GM23338 (cell line): ENCODE measurements at regions not wholly inside any gene's neighbourhood (a gene's known extent, or its start where the extent isn't known, plus 50 kb on each side); places are given as distances from the start of the nearest gene placed in this dataset.

Experiments used
- ATAC-seq: fragments of 200-7000 bp; cut with Tn5 transposase; 3 replicates; pipeline ENCODE4 v1.9.1; 2020
- DNase-seq: peaks from one replicate; pipeline ENCODE4 v3.0.0-alpha.2; 2015; ENCODE audit warnings: low spot score
- H2AFZ ChIP-seq: fragments of 200-600 bp; sonication (generic); 2 replicates; pipeline ENCODE4 v1.8.0; 2016; ENCODE audit warnings: antibody characterized with exemption, mild to moderate bottlenecking, moderate library complexity
- H3F3A ChIP-seq: fragments of 200-600 bp; sonication (generic); replicated peaks from 2 replicates; pipeline ENCODE4 v1.8.0; 2017; ENCODE audit warnings: antibody characterized with exemption, mixed run types, low read depth
- H3K27ac ChIP-seq: fragments of 200-600 bp; sonication (generic); 2 replicates; pipeline ENCODE4 v1.6.1; 2016; ENCODE audit warnings: low read depth
- H3K27me3 ChIP-seq: fragments of 200-600 bp; sonication (generic); 2 replicates; pipeline ENCODE4 v1.8.0; 2016; ENCODE audit warnings: mild to moderate bottlenecking, mixed run types, moderate library complexity; ENCODE audit not compliant: insufficient read depth
- H3K36me3 ChIP-seq: fragments of 200-600 bp; sonication (generic); 2 replicates; pipeline ENCODE4 v1.8.0; 2016; ENCODE audit warnings: mild to moderate bottlenecking; ENCODE audit not compliant: insufficient read depth
- H3K4me1 ChIP-seq: fragments of 200-600 bp; sonication (generic); 2 replicates; pipeline ENCODE4 v1.8.0; 2016; ENCODE audit warnings: mild to moderate bottlenecking, moderate library complexity; ENCODE audit not compliant: insufficient read depth
- H3K4me2 ChIP-seq: fragments of 200-600 bp; sonication (generic); 2 replicates; pipeline ENCODE4 v1.7.1; 2017; ENCODE audit warnings: mixed run types
- H3K4me3 ChIP-seq: fragments of 200-600 bp; sonication (generic); 2 replicates; pipeline ENCODE4 v1.6.1; 2016; ENCODE audit warnings: mixed run types
- H3K79me2 ChIP-seq: fragments of 200-600 bp; sonication (generic); replicated peaks from 2 replicates; pipeline ENCODE4 v1.8.0; 2017; ENCODE audit warnings: mild to moderate bottlenecking; ENCODE audit not compliant: insufficient read depth
- H3K9me2 ChIP-seq: fragments of 200-600 bp; sonication (generic); 2 replicates; pipeline ENCODE4 v1.8.0; 2017; ENCODE audit not compliant: insufficient read depth
- H4K20me1 ChIP-seq: fragments of 200-600 bp; sonication (generic); replicated peaks from 2 replicates; pipeline ENCODE4 v1.8.0; 2017; ENCODE audit warnings: mild to moderate bottlenecking; ENCODE audit not compliant: insufficient read depth
- H3K27ac Mint-ChIP-seq: 2 replicates; pipeline ENCODE4 v1.8.0; 2020; ENCODE audit warnings: inconsistent platforms, mild to moderate bottlenecking, moderate library complexity, mixed read lengths
- H3K27me3 Mint-ChIP-seq: 3 replicates; pipeline ENCODE4 v1.8.0; 2022; ENCODE audit warnings: low read depth, mild to moderate bottlenecking, moderate library complexity, mixed read lengths, inconsistent platforms; ENCODE audit not compliant: insufficient read depth, poor library complexity
- H3K36me3 Mint-ChIP-seq: 3 replicates; pipeline ENCODE4 v1.8.0; 2021; ENCODE audit warnings: low read depth, mild to moderate bottlenecking, inconsistent platforms, moderate library complexity, mixed read lengths
- H3K4me1 Mint-ChIP-seq: 3 replicates; pipeline ENCODE4 v1.8.0; 2020; ENCODE audit warnings: mild to moderate bottlenecking, inconsistent platforms, mixed read lengths
- H3K4me3 Mint-ChIP-seq: 3 replicates; pipeline ENCODE4 v1.8.0; 2021; ENCODE audit warnings: moderate library complexity, mild to moderate bottlenecking, inconsistent platforms, mixed read lengths
- H3K9me3 Mint-ChIP-seq: 3 replicates; pipeline ENCODE4 v1.8.0; 2020; ENCODE audit warnings: moderate library complexity, mild to moderate bottlenecking, inconsistent platforms, mixed read lengths
- NANOG ChIP-seq: IDR thresholded peaks from 2 replicates; pipeline ENCODE4 v1.6.1; 2016; ENCODE audit warnings: antibody characterized with exemption, borderline replicate concordance
- POLR2AphosphoS5 ChIP-seq: IDR thresholded peaks from 2 replicates; pipeline ENCODE4 v1.6.1; 2016; ENCODE audit warnings: antibody characterized with exemption, low read depth
- STAT1 ChIP-seq: IDR thresholded peaks from one replicate; pipeline ENCODE4 v1.6.1; 2016; ENCODE audit warnings: antibody characterized with exemption; ENCODE audit not compliant: unreplicated experiment
- ZNF114 ChIP-seq: fragments of 250-450 bp; sonication (Bioruptor Pico); IDR thresholded peaks from 2 replicates; pipeline ENCODE4 v1.5.0; 2020; ENCODE audit warnings: mild to moderate bottlenecking, moderate library complexity
- ZNF331 ChIP-seq: fragments of 250-450 bp; sonication (Bioruptor Pico); IDR thresholded peaks from 2 replicates; pipeline ENCODE4 v1.5.0; 2020; ENCODE audit warnings: low read depth, mild to moderate bottlenecking, moderate library complexity
- TF ChIP-seq, protein P1 (sequence below): fragments of 250-450 bp; sonication (Bioruptor Pico); IDR thresholded peaks from 2 replicates; pipeline ENCODE4 v1.5.0; 2020; ENCODE audit warnings: mild to moderate bottlenecking, moderate library complexity
- TF ChIP-seq, protein P2 (sequence below), 2 experiments: fragments of 200-600 bp in 1 of 2; sonication (generic) in 1 of 2; conservative IDR thresholded peaks; 2 replicates each; pipeline versions ENCODE4 v1.5.1 to v1.6.1; 2016 to 2017; ENCODE audit warnings: antibody characterized with exemption in 2 of 2, low read depth in 2 of 2, mild to moderate bottlenecking in 2 of 2, moderate library complexity in 1 of 2
- TF ChIP-seq, protein P3 (sequence below): IDR thresholded peaks from 2 replicates; pipeline ENCODE4 v1.6.1; 2016; ENCODE audit warnings: antibody characterized with exemption

DNA sequence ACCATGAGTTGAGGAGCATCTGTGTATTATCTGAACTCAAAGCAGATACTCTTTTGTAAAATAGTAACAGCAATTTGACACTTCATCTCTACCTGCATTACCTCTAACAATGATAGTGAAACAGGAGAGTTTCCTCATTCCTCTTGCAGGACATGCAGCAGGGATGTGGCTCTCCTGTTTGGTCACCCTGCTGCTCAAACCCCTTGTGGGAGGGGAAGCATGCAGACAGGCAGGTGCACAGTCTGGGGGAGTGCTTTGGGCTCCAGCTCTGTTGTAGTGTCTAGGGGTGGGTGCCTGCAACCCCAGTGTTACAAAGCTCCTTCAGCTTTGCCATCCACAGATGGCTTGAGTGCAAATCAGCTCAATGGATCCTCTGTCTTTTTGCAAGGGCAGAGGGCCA, 827.6 kb downstream of the DACH1 start (continued):
- TF ChIP-seq, protein P1, sequence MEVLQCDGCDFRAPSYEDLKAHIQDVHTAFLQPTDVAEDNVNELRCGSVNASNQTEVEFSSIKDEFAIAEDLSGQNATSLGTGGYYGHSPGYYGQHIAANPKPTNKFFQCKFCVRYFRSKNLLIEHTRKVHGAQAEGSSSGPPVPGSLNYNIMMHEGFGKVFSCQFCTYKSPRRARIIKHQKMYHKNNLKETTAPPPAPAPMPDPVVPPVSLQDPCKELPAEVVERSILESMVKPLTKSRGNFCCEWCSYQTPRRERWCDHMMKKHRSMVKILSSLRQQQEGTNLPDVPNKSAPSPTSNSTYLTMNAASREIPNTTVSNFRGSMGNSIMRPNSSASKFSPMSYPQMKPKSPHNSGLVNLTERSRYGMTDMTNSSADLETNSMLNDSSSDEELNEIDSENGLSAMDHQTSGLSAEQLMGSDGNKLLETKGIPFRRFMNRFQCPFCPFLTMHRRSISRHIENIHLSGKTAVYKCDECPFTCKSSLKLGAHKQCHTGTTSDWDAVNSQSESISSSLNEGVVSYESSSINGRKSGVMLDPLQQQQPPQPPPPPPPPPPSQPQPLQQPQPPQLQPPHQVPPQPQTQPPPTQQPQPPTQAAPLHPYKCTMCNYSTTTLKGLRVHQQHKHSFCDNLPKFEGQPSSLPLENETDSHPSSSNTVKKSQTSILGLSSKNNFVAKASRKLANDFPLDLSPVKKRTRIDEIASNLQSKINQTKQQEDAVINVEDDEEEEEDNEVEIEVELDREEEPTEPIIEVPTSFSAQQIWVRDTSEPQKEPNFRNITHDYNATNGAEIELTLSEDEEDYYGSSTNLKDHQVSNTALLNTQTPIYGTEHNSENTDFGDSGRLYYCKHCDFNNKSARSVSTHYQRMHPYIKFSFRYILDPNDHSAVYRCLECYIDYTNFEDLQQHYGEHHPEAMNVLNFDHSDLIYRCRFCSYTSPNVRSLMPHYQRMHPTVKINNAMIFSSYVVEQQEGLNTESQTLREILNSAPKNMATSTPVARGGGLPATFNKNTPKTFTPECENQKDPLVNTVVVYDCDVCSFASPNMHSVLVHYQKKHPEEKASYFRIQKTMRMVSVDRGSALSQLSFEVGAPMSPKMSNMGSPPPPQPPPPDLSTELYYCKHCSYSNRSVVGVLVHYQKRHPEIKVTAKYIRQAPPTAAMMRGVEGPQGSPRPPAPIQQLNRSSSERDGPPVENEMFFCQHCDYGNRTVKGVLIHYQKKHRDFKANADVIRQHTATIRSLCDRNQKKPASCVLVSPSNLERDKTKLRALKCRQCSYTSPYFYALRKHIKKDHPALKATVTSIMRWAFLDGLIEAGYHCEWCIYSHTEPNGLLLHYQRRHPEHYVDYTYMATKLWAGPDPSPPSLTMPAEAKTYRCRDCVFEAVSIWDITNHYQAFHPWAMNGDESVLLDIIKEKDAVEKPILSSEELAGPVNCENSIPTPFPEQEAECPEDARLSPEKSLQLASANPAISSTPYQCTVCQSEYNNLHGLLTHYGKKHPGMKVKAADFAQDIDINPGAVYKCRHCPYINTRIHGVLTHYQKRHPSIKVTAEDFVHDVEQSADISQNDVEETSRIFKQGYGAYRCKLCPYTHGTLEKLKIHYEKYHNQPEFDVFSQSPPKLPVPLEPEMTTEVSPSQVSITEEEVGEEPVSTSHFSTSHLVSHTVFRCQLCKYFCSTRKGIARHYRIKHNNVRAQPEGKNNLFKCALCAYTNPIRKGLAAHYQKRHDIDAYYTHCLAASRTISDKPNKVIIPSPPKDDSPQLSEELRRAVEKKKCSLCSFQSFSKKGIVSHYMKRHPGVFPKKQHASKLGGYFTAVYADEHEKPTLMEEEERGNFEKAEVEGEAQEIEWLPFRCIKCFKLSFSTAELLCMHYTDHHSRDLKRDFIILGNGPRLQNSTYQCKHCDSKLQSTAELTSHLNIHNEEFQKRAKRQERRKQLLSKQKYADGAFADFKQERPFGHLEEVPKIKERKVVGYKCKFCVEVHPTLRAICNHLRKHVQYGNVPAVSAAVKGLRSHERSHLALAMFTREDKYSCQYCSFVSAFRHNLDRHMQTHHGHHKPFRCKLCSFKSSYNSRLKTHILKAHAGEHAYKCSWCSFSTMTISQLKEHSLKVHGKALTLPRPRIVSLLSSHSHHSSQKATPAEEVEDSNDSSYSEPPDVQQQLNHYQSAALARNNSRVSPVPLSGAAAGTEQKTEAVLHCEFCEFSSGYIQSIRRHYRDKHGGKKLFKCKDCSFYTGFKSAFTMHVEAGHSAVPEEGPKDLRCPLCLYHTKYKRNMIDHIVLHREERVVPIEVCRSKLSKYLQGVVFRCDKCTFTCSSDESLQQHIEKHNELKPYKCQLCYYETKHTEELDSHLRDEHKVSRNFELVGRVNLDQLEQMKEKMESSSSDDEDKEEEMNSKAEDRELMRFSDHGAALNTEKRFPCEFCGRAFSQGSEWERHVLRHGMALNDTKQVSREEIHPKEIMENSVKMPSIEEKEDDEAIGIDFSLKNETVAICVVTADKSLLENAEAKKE (CRISPR knock-in tag): no peak
- TF ChIP-seq, protein P2, sequence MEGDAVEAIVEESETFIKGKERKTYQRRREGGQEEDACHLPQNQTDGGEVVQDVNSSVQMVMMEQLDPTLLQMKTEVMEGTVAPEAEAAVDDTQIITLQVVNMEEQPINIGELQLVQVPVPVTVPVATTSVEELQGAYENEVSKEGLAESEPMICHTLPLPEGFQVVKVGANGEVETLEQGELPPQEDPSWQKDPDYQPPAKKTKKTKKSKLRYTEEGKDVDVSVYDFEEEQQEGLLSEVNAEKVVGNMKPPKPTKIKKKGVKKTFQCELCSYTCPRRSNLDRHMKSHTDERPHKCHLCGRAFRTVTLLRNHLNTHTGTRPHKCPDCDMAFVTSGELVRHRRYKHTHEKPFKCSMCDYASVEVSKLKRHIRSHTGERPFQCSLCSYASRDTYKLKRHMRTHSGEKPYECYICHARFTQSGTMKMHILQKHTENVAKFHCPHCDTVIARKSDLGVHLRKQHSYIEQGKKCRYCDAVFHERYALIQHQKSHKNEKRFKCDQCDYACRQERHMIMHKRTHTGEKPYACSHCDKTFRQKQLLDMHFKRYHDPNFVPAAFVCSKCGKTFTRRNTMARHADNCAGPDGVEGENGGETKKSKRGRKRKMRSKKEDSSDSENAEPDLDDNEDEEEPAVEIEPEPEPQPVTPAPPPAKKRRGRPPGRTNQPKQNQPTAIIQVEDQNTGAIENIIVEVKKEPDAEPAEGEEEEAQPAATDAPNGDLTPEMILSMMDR (conservative IDR thresholded peaks at IDR 0.05; ENCODE audit: low read depth in 2 of 2): no peak

DNA sequence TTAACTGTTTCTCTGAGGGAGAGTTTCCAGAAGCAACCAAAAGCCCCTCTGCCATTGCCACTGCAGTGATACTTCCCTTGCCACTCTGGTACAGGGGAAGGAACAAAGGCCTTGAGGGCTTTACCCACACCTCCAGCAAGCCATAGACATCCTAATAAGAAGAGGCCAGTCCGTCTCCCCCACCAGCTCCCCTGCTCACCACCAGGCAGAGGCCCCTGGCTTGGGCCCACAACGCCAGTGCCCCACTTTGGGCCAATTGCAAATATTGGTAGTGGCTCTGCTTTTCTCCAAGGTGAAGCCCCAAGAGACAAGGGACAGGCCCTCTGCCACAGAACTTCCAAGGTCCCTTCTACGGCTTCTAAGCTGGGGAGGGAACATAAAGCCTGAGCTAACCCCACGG, 833.0 kb downstream of the DACH1 start:
- H3K4me2 ChIP-seq: no peak overlapping the region
- H3K27ac ChIP-seq: no peak overlapping the region
- Mint-ChIP-seq H3K4me1 (peaks cover 12% of the 10 kb centered on the region; the same call in 2 of the 3 replicates), H3K9me3 (peaks cover 16% of the 10 kb centered on the region; the same call in 2 of the 3 replicates), H3K27ac (no peak overlapping the region), H3K4me3 (no peak overlapping the region), H3K27me3 (peaks cover 28% of the 10 kb centered on the region), H3K36me3 (peaks cover 9% of the 10 kb centered on the region; the same call in 2 of the 3 replicates)
- no peaks in the 10 kb centered on the region for H3K36me3 ChIP-seq
- no peaks in the 10 kb centered on the region; the same call in 1 of the 2 replicates for H3K9me2 ChIP-seq
- no peak for ATAC-seq
- H3K4me3 ChIP-seq: no peak overlapping the region
- no peak for DNase-seq
- no peaks in the 10 kb centered on the region; the same call in 1 of the 2 replicates for H4K20me1 ChIP-seq
- H2AFZ ChIP-seq: no peak overlapping the region
- peaks cover 11% of the 10 kb centered on the region for H3K4me1 ChIP-seq
- H3K79me2 ChIP-seq: no peaks in the 10 kb centered on the region
- no peaks in the 10 kb centered on the region for H3F3A ChIP-seq
- H3K27me3 ChIP-seq: peaks cover 63% of the 10 kb centered on the region
- TF ChIP-seq STAT1 (no peak), POLR2AphosphoS5 (no peak), ZNF114 (CRISPR knock-in tag) (no peak), NANOG (no peak), ZNF331 (CRISPR knock-in tag) (no peak)
- TF ChIP-seq, protein P3, sequence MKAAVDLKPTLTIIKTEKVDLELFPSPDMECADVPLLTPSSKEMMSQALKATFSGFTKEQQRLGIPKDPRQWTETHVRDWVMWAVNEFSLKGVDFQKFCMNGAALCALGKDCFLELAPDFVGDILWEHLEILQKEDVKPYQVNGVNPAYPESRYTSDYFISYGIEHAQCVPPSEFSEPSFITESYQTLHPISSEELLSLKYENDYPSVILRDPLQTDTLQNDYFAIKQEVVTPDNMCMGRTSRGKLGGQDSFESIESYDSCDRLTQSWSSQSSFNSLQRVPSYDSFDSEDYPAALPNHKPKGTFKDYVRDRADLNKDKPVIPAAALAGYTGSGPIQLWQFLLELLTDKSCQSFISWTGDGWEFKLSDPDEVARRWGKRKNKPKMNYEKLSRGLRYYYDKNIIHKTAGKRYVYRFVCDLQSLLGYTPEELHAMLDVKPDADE: no peak
